GM23338 (cell line): ENCODE measurements at regions not wholly inside any gene's neighbourhood (a gene's known extent, or its start where the extent isn't known, plus 50 kb on each side); places are given as distances from the start of the nearest gene placed in this dataset.

Source experiments
- ATAC-seq: fragments of 200-7000 bp; cut with Tn5 transposase; 3 replicates; pipeline ENCODE4 v1.9.1; 2020
- DNase-seq: peaks from one replicate; pipeline ENCODE4 v3.0.0-alpha.2; 2015; ENCODE audit warnings: low spot score
- H2AFZ ChIP-seq: fragments of 200-600 bp; sonication (generic); 2 replicates; pipeline ENCODE4 v1.8.0; 2016; ENCODE audit warnings: antibody characterized with exemption, mild to moderate bottlenecking, moderate library complexity
- H3F3A ChIP-seq: fragments of 200-600 bp; sonication (generic); replicated peaks from 2 replicates; pipeline ENCODE4 v1.8.0; 2017; ENCODE audit warnings: antibody characterized with exemption, mixed run types, low read depth
- H3K27ac ChIP-seq: fragments of 200-600 bp; sonication (generic); 2 replicates; pipeline ENCODE4 v1.6.1; 2016; ENCODE audit warnings: low read depth
- H3K27me3 ChIP-seq: fragments of 200-600 bp; sonication (generic); 2 replicates; pipeline ENCODE4 v1.8.0; 2016; ENCODE audit warnings: mild to moderate bottlenecking, mixed run types, moderate library complexity; ENCODE audit not compliant: insufficient read depth
- H3K36me3 ChIP-seq: fragments of 200-600 bp; sonication (generic); 2 replicates; pipeline ENCODE4 v1.8.0; 2016; ENCODE audit warnings: mild to moderate bottlenecking; ENCODE audit not compliant: insufficient read depth
- H3K4me1 ChIP-seq: fragments of 200-600 bp; sonication (generic); 2 replicates; pipeline ENCODE4 v1.8.0; 2016; ENCODE audit warnings: mild to moderate bottlenecking, moderate library complexity; ENCODE audit not compliant: insufficient read depth
- H3K4me2 ChIP-seq: fragments of 200-600 bp; sonication (generic); 2 replicates; pipeline ENCODE4 v1.7.1; 2017; ENCODE audit warnings: mixed run types
- H3K4me3 ChIP-seq: fragments of 200-600 bp; sonication (generic); 2 replicates; pipeline ENCODE4 v1.6.1; 2016; ENCODE audit warnings: mixed run types
- H3K79me2 ChIP-seq: fragments of 200-600 bp; sonication (generic); replicated peaks from 2 replicates; pipeline ENCODE4 v1.8.0; 2017; ENCODE audit warnings: mild to moderate bottlenecking; ENCODE audit not compliant: insufficient read depth
- H3K9me2 ChIP-seq: fragments of 200-600 bp; sonication (generic); 2 replicates; pipeline ENCODE4 v1.8.0; 2017; ENCODE audit not compliant: insufficient read depth
- H4K20me1 ChIP-seq: fragments of 200-600 bp; sonication (generic); replicated peaks from 2 replicates; pipeline ENCODE4 v1.8.0; 2017; ENCODE audit warnings: mild to moderate bottlenecking; ENCODE audit not compliant: insufficient read depth
- H3K27ac Mint-ChIP-seq: 2 replicates; pipeline ENCODE4 v1.8.0; 2020; ENCODE audit warnings: inconsistent platforms, mild to moderate bottlenecking, moderate library complexity, mixed read lengths
- H3K27me3 Mint-ChIP-seq: 3 replicates; pipeline ENCODE4 v1.8.0; 2022; ENCODE audit warnings: low read depth, mild to moderate bottlenecking, moderate library complexity, mixed read lengths, inconsistent platforms; ENCODE audit not compliant: insufficient read depth, poor library complexity
- H3K36me3 Mint-ChIP-seq: 3 replicates; pipeline ENCODE4 v1.8.0; 2021; ENCODE audit warnings: low read depth, mild to moderate bottlenecking, inconsistent platforms, moderate library complexity, mixed read lengths
- H3K4me1 Mint-ChIP-seq: 3 replicates; pipeline ENCODE4 v1.8.0; 2020; ENCODE audit warnings: mild to moderate bottlenecking, inconsistent platforms, mixed read lengths
- H3K4me3 Mint-ChIP-seq: 3 replicates; pipeline ENCODE4 v1.8.0; 2021; ENCODE audit warnings: moderate library complexity, mild to moderate bottlenecking, inconsistent platforms, mixed read lengths
- H3K9me3 Mint-ChIP-seq: 3 replicates; pipeline ENCODE4 v1.8.0; 2020; ENCODE audit warnings: moderate library complexity, mild to moderate bottlenecking, inconsistent platforms, mixed read lengths
- CREB1 ChIP-seq: fragments of 250-450 bp; sonication (Bioruptor Pico); IDR thresholded peaks from 2 replicates; pipeline ENCODE4 v1.5.0; 2020; ENCODE audit warnings: low read depth, mild to moderate bottlenecking, moderate library complexity
- CTCF ChIP-seq, 2 experiments: fragments of 200-600 bp in 1 of 2; sonication (generic) in 1 of 2; conservative IDR thresholded peaks; 2 replicates each; pipeline versions ENCODE4 v1.5.1 to v1.6.1; 2016 to 2017; ENCODE audit warnings: antibody characterized with exemption in 2 of 2, low read depth in 2 of 2, mild to moderate bottlenecking in 2 of 2, moderate library complexity in 1 of 2
- ETS1 ChIP-seq: IDR thresholded peaks from 2 replicates; pipeline ENCODE4 v1.6.1; 2016; ENCODE audit warnings: antibody characterized with exemption
- EZH2 ChIP-seq: fragments of 200-600 bp; sonication (generic); IDR thresholded peaks from one replicate; pipeline ENCODE4 v1.8.0; 2017; ENCODE audit warnings: antibody characterized with exemption, mild to moderate bottlenecking, low read depth; ENCODE audit not compliant: unreplicated experiment
- EZH2phosphoT487 ChIP-seq: fragments of 200-600 bp; sonication (generic); IDR thresholded peaks from one replicate; pipeline ENCODE4 v1.8.1; 2018; ENCODE audit warnings: antibody characterized with exemption; ENCODE audit not compliant: unreplicated experiment
- NANOG ChIP-seq: IDR thresholded peaks from 2 replicates; pipeline ENCODE4 v1.6.1; 2016; ENCODE audit warnings: antibody characterized with exemption, borderline replicate concordance
- POLR2AphosphoS5 ChIP-seq: IDR thresholded peaks from 2 replicates; pipeline ENCODE4 v1.6.1; 2016; ENCODE audit warnings: antibody characterized with exemption, low read depth
- REST ChIP-seq: IDR thresholded peaks from one replicate; pipeline ENCODE4 v1.6.1; 2018; ENCODE audit warnings: antibody characterized with exemption; ENCODE audit not compliant: unreplicated experiment
- STAT1 ChIP-seq: IDR thresholded peaks from one replicate; pipeline ENCODE4 v1.6.1; 2016; ENCODE audit warnings: antibody characterized with exemption; ENCODE audit not compliant: unreplicated experiment
- ZNF331 ChIP-seq: fragments of 250-450 bp; sonication (Bioruptor Pico); IDR thresholded peaks from 2 replicates; pipeline ENCODE4 v1.5.0; 2020; ENCODE audit warnings: low read depth, mild to moderate bottlenecking, moderate library complexity
- ZNF462 ChIP-seq: fragments of 250-450 bp; sonication (Bioruptor Pico); IDR thresholded peaks from 2 replicates; pipeline ENCODE4 v1.5.0; 2020; ENCODE audit warnings: mild to moderate bottlenecking, moderate library complexity

- TF ChIP-seq ZNF462 (no peak), ZNF331 (CRISPR knock-in tag) (no peak), EZH2 (no peak), NANOG (no peak)
Observed at GRCh38 chr10:36333446-36333845, 691.4 kb upstream of the FZD8 start (continued).

GRCh38 chr10:36332926-36333325, 690.8 kb upstream of the FZD8 start:
- Histone ChIP-seq H3K27ac (no peak overlapping the region), H3F3A (no peaks in the 10 kb centered on the region), H2AFZ (no peak overlapping the region), H3K9me2 (no peaks in the 10 kb centered on the region), H3K4me3 (no peak overlapping the region), H3K27me3 (no peaks in the 10 kb centered on the region), H3K4me1 (no peaks in the 10 kb centered on the region), H4K20me1 (no peaks in the 10 kb centered on the region), H3K4me2 (no peak overlapping the region), H3K36me3 (no peaks in the 10 kb centered on the region), H3K79me2 (no peaks in the 10 kb centered on the region)
- ATAC-seq (no peak), DNase-seq (no peak)
- Mint-ChIP-seq H3K4me3 (no peak overlapping the region), H3K27me3 (no peaks in the 10 kb centered on the region), H3K36me3 (no peaks in the 10 kb centered on the region), H3K27ac (no peak overlapping the region), H3K9me3 (no peaks in the 10 kb centered on the region), H3K4me1 (no peaks in the 10 kb centered on the region)
- TF ChIP-seq NANOG (no peak), REST (no peak), POLR2AphosphoS5 (no peak), CTCF (conservative IDR thresholded peaks at IDR 0.05; ENCODE audit: low read depth in 2 of 2) (no peak), EZH2phosphoT487 (no peak), CREB1 (CRISPR knock-in tag) (no peak), STAT1 (no peak), ETS1 (no peak), ZNF331 (CRISPR knock-in tag) (no peak)
